ENCODE measurements at regions not wholly inside any gene's neighbourhood (a gene's known extent, or its start where the extent isn't known, plus 50 kb on each side); places are given as distances from the start of the nearest gene placed in this dataset.
"Not testable (repeated sequence)": the region's sequence is repeated elsewhere in the genome, so short reads cannot be mapped to it uniquely, and the experiment has no call there.

- not testable (repeated sequence) for H3K18ac ChIP-seq (ENCODE audit: extremely low read depth, low read length)
Measured at GRCh38 chr15:20063167-20063566, 478.4 kb downstream of the GOLGA6L6 start.

DNA sequence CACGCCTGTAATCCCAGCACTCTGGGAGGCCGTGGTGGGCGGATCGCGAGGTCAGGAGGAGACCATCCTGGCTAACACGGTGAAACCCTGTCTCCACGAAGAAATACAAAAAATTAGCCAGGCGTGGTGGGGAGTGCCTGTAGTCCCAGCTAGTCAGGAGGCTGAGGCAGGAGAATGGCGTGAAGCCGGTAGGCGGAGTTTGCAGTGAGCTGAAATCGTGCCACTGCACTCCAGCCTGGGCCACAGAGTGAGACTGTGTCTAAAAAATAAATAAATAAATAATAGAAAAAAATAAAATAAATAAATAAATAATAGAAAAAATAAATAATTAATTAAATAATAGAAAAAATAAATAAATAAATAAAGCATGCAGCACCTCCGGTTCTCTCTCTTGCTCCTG is 480.8 kb downstream of the GOLGA6L6 start:
- H3K56ac ChIP-seq (replicated peaks; ENCODE audit: insufficient read length, low read depth, low read length); H3K23ac ChIP-seq (ENCODE audit: insufficient read length); H2BK12ac ChIP-seq (ENCODE audit: low read depth, low read length); POLR2A ChIA-PET (ENCODE audit: partially characterized antibody); H3K4ac ChIP-seq (replicated peaks; ENCODE audit: insufficient read length, low read depth, low read length); H2AK5ac ChIP-seq (ENCODE audit: low read depth, low read length); H3K14ac ChIP-seq (ENCODE audit: insufficient read length); H4K5ac ChIP-seq (ENCODE audit: insufficient read length, low read depth, low read length); H3K4me2 ChIP-seq (ENCODE audit: insufficient read depth in 1 of 2, low read depth in 2 of 2, low read length in 2 of 2); DNase-seq (ENCODE audit: low read depth in 1 of 2, low spot score in 2 of 2); H3K4me3 ChIP-seq (ENCODE audit: extremely low read depth in 1 of 4, insufficient read depth in 2 of 4, low read depth in 3 of 4, low read length in 4 of 4); H2BK15ac ChIP-seq (ENCODE audit: low read length); H2AFZ ChIP-seq (ENCODE audit: low read length); H2BK5ac ChIP-seq (ENCODE audit: low read depth, low read length); H3K27ac ChIP-seq (ENCODE audit: low read depth, low read length); H3K18ac ChIP-seq (ENCODE audit: extremely low read depth, low read length); CTCF ChIA-PET (ENCODE audit: partially characterized antibody); H4K8ac ChIP-seq (ENCODE audit: extremely low read depth, insufficient read depth, low read length); H3K23me2 ChIP-seq (ENCODE audit: low read depth, low read length); H2BK120ac ChIP-seq (replicated peaks; ENCODE audit: low read depth, low read length); H4K20me1 ChIP-seq (replicated peaks in 1 of 2; ENCODE audit: control insufficient read depth in 1 of 2, insufficient read depth in 2 of 2, low read length in 2 of 2); H3K79me2 ChIP-seq (ENCODE audit: control insufficient read depth in 1 of 2, insufficient read depth in 2 of 2, low read length in 2 of 2); H4K91ac ChIP-seq (replicated peaks; ENCODE audit: insufficient read length, low read length); H3K27me3 ChIP-seq (replicated peaks in 1 of 4; ENCODE audit: control insufficient read depth in 3 of 4, extremely low read depth in 1 of 4, insufficient read depth in 3 of 4, low read length in 3 of 4); FAIRE-seq; H3K9ac ChIP-seq (replicated peaks in 1 of 4; ENCODE audit: extremely low read depth in 1 of 4, low read depth in 3 of 4, low read length in 3 of 4); H2BK20ac ChIP-seq (ENCODE audit: low read length); H3K36me3 ChIP-seq (ENCODE audit: control insufficient read depth in 2 of 4, insufficient read depth in 4 of 4, low read length in 3 of 4); H3K4me1 ChIP-seq (replicated peaks in 1 of 4; ENCODE audit: control insufficient read depth in 3 of 4, insufficient read depth in 4 of 4, low read length in 3 of 4); H3K79me1 ChIP-seq (ENCODE audit: low read depth, low read length): not testable (repeated sequence)
- WGBS, 2 experiments (ENCODE audit: extremely low coverage in 1 of 2, insufficient coverage in 1 of 2, insufficient read length in 1 of 2, insufficient replicate concordance in 2 of 2, low coverage in 1 of 2, low lambda C conversion rate in 2 of 2, missing lambda C conversion rate in 1 of 2), result 97% methylated on average over 6 of the region's 13 CpGs; no CpG with 5 or more reads in 1 of the 2 experiments
- peaks cover 0 to 11% of the 10 kb centered on the region in 2 experiments; a peak in 2 of 4 replicates for H3K9me3 ChIP-seq (ENCODE audit: insufficient read depth in 2 of 2, low read depth in 1 of 2, low read length in 1 of 2)

More at GRCh38 chr15:20063167-20063566, 478.4 kb downstream of the GOLGA6L6 start:
- H3K56ac ChIP-seq (replicated peaks; ENCODE audit: insufficient read length, low read depth, low read length); H3K4me3 ChIP-seq (ENCODE audit: extremely low read depth in 1 of 4, insufficient read depth in 2 of 4, low read depth in 3 of 4, low read length in 4 of 4); H4K91ac ChIP-seq (replicated peaks; ENCODE audit: insufficient read length, low read length); CTCF ChIA-PET (ENCODE audit: partially characterized antibody); FAIRE-seq; H4K8ac ChIP-seq (ENCODE audit: extremely low read depth, insufficient read depth, low read length); H3K23me2 ChIP-seq (ENCODE audit: low read depth, low read length); H3K27me3 ChIP-seq (replicated peaks in 1 of 4; ENCODE audit: control insufficient read depth in 3 of 4, extremely low read depth in 1 of 4, insufficient read depth in 3 of 4, low read length in 3 of 4); H2BK120ac ChIP-seq (replicated peaks; ENCODE audit: low read depth, low read length); H2BK12ac ChIP-seq (ENCODE audit: low read depth, low read length); H3K14ac ChIP-seq (ENCODE audit: insufficient read length); H2AFZ ChIP-seq (ENCODE audit: low read length); H2BK15ac ChIP-seq (ENCODE audit: low read length); POLR2A ChIA-PET (ENCODE audit: partially characterized antibody); H4K20me1 ChIP-seq (replicated peaks in 1 of 2; ENCODE audit: control insufficient read depth in 1 of 2, insufficient read depth in 2 of 2, low read length in 2 of 2); H2BK20ac ChIP-seq (ENCODE audit: low read length); H3K4ac ChIP-seq (replicated peaks; ENCODE audit: insufficient read length, low read depth, low read length); H2BK5ac ChIP-seq (ENCODE audit: low read depth, low read length); H3K4me2 ChIP-seq (ENCODE audit: insufficient read depth in 1 of 2, low read depth in 2 of 2, low read length in 2 of 2); DNase-seq (ENCODE audit: low read depth in 1 of 2, low spot score in 2 of 2); H3K27ac ChIP-seq (ENCODE audit: low read depth, low read length); H3K23ac ChIP-seq (ENCODE audit: insufficient read length); H3K79me1 ChIP-seq (ENCODE audit: low read depth, low read length); H4K5ac ChIP-seq (ENCODE audit: insufficient read length, low read depth, low read length); H3K79me2 ChIP-seq (ENCODE audit: control insufficient read depth in 1 of 2, insufficient read depth in 2 of 2, low read length in 2 of 2); H3K9me3 ChIP-seq (ENCODE audit: insufficient read depth in 2 of 2, low read depth in 1 of 2, low read length in 1 of 2); H3K4me1 ChIP-seq (replicated peaks in 1 of 4; ENCODE audit: control insufficient read depth in 3 of 4, insufficient read depth in 4 of 4, low read length in 3 of 4); H3K9ac ChIP-seq (replicated peaks in 1 of 4; ENCODE audit: extremely low read depth in 1 of 4, low read depth in 3 of 4, low read length in 3 of 4); H3K36me3 ChIP-seq (ENCODE audit: control insufficient read depth in 2 of 4, insufficient read depth in 4 of 4, low read length in 3 of 4); H2AK5ac ChIP-seq (ENCODE audit: low read depth, low read length): not testable (repeated sequence)
- WGBS, 2 experiments (ENCODE audit: extremely low coverage in 1 of 2, insufficient coverage in 1 of 2, insufficient read length in 1 of 2, insufficient replicate concordance in 2 of 2, low coverage in 1 of 2, low lambda C conversion rate in 2 of 2, missing lambda C conversion rate in 1 of 2), result 66% methylated on average over 5 of the region's 7 CpGs; no CpG with 5 or more reads in 1 of the 2 experiments
